GM18858 (cell line): ENCODE measurements at regions not wholly inside any gene's neighbourhood (a gene's known extent, or its start where the extent isn't known, plus 50 kb on each side); places are given as distances from the start of the nearest gene placed in this dataset.

Experiments
- ATAC-seq: cut with Tn5 transposase; IDR thresholded peaks from one replicate; pipeline ENCODE4 v1.9.1; 2021; ENCODE audit not compliant: unreplicated experiment

DNA sequence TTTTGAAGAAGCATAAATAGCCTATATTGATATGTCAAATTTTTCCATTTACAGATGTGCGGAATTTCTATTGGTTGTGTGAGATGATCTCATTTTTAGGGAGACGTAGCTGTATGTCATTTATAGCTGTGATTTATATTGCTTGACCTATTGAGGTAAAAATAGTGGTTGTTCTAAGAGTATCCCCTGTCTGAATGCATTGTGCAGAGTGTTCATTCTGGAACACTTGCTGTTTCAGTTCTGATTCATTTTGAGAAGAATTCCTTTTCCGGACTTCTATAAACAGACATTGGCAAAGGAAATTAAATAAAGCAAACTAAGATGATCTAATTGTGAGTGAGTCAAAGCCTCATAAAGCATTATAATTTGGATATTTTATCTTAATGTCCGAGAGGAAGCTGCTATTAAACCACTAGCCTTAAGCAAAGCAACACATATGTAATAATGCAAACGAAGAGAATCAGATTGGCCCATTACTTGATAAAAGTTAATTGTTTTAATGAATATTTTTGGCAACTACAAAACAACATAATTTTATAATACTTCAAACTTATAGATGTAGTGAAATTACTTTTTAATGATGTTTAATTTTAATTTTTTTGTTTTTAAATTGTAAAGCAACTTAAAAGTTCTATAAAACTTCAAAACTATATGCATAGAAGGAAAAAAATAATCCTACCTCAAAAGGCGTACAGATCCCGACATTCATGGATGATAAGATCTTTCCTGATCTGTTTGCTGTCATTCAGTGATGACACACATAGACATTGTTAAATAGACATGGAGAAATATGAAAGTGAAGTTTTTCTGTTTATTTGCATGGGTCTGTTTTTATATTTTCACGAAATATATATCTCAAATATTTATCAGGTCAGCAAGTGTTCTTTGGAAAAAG is 942.6 kb upstream of the SLC10A2 start:
- ATAC-seq = no peak

DNA sequence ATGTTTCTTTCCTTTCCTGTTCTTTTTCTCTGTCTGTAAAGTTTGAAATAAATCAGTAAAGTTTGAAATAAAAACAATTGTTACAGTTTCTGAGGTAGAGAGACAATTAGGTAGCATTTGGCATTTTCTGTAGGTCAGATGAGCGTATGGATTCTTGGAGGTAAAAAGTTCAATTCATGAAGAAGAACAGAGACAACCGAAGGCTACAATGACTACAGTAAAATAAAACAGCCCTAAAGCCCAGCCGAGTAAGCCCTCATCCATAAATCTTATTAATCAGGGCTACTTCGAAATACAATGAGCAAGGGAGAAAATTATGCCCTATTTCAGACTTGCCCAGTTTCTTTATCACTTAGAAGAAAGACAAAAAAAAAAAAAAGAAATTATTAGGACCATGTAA is 941.9 kb upstream of the SLC10A2 start:
- ATAC-seq = no peak

DNA sequence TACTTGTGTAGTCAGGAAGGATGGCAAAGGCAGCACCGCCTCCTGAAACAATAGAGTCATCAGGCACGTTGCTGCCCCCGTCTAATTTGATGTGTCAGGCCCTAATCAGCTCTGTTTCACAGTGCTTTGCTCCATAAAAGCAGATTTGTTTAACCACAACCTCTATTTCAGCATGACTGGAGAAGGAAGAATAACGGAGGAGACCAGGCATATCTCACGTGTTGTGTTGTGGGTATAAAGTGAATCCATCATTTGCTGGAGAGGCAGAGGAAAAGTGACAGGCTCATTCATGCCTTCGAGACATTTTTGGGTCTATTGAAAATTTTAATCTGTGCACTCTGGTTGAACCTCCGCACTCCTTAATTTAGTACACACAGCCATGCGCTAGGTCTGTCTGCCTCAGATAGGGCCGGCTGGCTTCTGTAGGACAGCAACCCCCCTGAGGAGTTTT is 940.4 kb upstream of the SLC10A2 start:
- ATAC-seq = no peak

DNA sequence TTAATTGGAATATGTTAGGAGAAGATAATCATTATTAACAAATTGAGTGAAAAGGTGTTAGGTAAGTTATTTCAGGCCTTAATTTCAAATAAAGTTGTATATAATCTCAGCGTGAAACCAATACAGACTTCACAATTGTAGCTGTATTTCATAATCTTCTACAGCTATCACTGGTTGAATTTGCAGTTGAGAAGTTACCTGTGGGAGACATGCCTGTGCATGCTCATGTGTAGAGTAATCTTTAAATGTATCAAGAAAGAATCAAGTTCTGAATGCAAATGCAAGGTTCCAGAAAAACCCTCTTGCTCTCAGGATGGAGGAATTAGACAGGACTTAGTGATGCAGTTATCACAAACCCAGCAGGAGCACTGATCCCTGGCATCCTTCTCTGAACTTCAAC is 938.4 kb upstream of the SLC10A2 start:
- no peak for ATAC-seq

DNA sequence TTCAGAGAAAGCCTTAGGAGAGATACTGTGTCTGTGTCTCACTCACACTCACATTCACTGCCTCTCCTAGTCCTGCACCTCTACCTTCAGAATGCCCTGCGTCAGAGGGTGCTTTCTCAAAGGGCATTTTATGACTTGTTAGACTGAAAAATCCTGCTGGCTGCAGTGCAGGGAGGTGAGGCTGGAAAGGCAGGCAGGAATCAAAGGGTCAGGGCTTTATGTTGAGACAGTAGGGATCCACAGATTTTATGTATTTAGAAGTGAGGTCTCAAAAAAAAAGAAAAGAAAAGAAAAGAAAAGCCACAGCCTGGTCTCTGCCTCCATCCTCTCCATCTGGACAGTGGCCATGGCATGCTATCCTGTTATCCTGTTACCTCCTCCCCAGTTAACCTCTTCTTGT is 936.0 kb upstream of the SLC10A2 start:
- ATAC-seq = no peak

DNA sequence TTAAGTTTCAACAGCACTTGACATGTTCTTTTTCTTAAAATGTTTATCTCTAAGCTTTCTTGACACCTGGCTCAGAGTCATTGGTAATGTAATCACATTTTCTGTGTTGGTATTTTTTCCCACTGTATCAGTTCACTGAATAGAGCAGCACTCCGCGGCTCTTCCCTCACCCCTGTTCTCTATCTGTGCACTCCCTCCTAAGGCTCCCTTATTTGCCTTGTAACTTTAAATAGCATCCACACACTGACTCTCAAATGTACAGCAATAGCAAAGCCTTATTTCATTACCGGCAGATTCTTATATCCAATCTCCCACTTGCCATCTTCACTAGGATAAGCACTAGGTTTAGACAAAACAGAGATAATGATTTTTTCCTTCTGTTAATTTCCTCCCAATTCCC is 935.5 kb upstream of the SLC10A2 start:
- ATAC-seq = no peak

DNA sequence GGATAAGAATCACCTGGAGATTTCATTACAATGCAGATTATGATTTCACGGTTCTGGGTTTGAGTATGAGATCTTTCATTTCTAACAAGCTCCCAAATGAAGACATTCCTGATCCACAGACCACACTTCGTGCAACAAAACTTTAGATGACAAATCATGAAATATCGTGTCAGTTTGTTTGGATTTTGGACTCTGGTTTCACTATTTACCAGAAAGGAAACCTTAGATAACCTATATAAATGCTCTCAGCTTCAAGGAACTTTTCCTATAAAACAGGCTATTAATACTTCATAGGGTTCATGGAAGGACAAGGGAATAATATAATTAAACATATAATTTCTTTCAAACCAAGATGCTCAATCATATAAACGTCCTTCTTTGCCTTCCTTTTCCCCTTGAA is 930.5 kb upstream of the SLC10A2 start:
- ATAC-seq = no peak

DNA sequence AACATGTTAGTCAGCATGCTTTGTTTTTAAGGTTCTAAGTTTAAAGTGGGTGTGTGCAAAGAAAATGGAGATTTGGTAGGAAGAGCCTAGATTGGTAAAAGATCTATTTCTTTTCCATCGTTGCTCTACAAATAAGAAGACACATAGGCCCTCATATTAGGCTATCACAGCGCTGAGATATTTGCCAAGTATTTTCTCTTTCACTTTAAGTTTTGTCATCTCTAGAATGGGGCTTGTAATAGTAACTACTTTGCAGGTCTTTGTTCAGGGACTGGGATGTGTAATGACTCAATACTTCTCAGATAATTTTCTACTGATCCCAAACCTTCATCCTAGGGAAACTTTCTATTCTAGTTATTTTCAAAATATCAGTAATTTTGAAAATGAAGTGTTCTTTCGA is 917.7 kb upstream of the SLC10A2 start:
- no peak for ATAC-seq

DNA sequence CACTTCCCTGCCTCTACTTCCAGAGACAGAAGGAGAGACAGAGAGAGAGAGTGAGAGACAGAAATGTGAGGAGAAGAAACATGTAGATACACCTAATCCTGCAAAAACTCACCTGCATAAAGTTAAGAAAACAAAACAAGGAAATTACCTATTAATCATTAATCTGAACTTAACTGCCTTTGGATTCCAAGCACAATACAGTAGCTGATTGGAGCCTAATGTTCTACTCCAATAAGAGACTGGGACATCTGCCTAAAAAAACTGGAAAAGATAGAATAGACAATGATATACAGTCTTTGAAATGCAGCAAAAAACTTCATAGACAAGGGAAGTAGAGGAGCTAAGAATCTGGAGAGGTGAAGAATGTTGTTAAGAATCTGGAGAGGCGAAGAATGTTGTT is 910.2 kb upstream of the SLC10A2 start:
- ATAC-seq = no peak

DNA sequence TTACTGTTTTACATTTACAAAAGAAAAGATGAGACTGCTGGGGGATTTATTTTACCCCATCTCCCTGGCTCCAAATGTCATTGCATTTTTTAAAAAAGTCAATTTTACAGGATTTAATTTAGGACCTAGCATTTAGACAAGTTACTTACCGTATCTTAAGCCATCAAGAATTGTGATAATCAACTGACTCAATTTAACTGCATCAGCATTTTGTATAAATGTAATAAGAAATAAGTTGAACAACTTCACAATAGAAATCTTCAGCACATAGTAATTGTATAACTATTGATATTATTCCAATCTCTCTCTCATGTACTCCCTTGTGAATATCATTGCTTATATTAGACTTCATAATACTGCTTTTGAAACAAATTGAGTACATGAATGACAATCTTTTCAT is 907.5 kb upstream of the SLC10A2 start:
- ATAC-seq = no peak

DNA sequence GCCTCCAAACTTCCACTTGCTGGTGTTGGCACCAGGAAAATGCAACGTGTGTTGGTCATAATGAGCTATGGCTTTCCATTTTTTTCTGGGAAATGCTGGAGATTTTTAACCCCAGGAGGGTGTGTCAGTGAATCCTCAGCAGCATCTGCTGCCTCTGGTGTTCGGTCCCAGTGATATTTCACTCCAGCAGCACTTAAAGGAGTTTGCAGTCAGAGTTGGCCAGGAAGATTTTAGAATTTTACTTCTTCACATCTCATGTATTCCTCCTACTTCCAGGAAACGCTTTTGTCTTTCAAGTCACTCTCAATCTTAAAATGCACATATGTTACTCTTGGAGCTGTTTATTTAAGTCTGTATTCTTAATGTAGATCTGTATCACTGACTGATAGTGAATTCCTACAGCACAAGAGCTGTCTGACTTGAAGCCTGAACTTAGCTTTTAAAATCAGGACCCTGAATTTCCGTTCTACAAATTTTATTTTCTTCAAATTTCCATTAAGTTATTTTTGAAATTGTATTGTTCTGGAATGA is 903.4 kb upstream of the SLC10A2 start:
- ATAC-seq = no peak

DNA sequence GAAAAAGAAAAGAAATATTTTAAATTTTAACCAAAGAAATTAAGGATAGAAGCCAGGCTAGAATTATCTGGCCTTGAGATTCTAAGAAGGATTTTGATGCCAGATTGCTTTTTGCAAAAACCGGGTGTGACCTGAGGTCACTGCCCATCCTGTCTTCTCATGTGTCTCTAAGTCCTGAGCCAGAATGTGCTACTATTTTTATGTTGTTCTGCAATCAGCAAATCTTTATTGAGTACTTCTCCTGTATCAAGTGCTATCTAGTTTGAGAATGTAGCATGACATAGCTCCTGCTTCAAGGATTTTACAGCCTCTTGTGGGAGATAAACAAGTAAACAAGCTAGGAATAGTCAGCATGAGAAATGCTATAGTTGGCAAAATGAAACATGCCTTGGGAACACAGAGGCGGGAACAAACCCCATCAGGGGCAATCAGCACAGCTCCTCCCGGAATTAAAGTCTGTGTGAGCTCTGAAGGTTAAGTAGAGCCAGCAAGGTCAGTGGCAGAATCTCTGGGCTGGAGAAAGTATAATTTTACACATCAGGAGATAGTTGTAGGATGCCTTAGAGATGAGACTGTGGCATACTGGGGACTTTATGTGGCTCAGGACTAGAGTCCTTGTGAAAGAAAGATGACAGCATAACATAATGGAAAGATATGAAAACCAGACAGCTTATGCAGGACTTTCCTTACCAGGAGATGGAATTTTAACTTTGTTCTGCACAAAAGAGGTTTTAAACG is 899.5 kb upstream of the SLC10A2 start:
- no peak for ATAC-seq

DNA sequence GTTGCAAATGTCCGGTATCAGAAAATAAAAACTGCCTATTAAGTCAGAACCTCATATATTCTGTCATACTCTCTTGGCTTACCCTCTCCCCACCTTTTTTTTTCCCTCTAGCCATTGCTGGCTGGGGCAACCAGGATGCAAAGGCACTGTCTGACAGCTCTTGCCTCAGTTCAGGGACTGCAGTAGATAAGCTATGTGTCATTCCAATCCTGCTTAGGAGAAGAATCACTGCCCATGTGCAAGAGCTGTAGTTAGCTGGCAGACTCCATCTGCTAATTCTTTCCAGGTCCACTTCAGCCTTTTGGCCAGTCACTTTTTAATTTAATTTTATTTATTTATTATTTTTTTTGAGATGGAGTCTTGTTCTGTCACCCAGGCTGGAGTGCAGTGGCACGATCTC is 895.6 kb upstream of the SLC10A2 start:
- no peak for ATAC-seq

DNA sequence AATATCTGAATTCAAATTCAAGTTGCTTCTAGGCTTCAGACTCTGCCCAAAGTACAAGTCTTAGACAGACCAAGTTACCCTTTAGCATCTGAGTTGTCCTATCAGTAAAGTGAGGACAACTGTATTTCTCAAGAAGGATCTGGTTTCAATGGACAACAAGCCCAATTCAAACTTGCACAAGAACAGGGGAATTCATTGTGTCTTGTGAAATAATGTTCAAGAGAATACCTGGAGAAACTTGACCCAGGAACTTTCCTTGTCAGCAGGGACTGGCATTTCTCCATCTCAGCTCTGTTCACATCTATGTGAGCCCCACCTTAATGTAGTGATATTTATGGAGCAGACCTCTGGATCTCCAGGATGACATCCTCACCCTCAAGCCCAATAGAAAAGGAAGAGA is 894.9 kb upstream of the SLC10A2 start:
- no peak for ATAC-seq

DNA sequence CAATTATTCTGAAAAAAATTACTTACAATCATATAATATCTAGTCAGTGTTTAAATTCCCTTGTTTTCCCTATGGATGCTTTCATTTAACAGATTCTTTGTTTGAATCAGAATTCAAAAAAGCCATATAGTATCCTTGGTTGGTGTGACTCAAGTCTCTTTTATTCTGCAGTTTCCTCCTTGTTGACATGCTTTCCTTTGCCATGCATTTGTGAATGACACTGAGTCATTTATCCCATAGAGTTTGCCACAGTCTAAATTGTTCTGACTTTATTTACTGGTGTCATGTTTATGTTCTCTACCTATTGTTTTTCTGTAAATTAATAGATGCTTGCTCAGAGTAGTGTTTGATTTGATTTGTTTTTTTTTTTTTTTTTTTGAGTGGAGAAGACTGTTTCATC is 893.8 kb upstream of the SLC10A2 start:
- ATAC-seq = no peak

DNA sequence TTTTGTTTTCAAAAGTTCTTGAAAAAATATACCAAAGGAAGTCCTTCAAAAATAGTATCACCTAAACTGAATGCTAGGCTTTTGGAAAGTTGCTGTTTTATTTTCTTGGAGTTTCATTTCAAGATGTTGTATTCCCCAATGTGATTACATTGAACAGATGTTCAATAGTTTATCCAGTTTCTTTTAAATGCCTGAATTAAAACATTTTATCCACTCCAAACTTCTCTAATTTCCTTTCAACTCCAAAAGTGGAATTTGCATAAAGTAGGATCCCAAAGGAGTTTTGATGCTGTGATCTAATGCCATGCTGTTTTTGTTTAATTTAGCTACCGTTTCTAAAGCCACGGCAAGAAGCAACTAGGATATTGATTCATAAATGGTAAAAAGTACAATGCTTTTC is 892.5 kb upstream of the SLC10A2 start:
- ATAC-seq = no peak

DNA sequence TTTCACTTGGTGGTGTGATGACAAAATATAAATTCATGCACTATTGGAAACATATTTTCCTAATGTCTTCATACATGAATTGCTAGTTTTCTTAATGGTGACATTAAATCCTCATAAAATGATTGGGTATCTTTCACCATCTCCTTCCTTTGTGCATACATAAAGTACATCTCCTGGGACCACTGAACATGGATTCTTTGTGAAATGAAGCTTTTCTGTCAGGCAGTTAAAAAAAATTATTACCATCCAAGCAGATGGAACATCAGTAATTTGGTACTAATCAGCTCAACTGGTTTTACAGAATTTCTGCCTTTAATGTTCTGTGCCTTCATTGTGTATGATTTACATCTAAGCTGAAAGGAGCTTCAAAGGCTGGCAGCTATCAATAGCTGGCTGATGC is 891.7 kb upstream of the SLC10A2 start:
- ATAC-seq = no peak

DNA sequence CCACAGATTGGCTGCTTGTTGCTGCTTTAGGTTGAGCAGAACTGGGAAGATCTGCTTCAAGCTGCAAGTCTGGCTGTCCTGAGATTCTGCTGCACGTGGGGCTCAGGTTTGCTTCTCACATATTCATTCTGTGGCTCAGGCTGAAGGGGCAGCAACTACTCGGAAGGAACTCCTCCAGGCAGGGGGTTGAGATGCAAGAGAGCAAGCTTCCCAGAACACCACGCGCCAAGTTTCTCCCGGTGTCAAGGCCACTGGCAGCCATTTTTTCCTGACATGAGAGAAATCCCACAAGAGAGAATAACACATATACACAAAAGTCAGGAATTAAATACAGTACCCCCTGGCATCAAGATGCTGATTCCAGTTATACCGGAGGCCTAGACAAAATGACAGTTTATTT is 887.6 kb upstream of the SLC10A2 start:
- no peak for ATAC-seq

DNA sequence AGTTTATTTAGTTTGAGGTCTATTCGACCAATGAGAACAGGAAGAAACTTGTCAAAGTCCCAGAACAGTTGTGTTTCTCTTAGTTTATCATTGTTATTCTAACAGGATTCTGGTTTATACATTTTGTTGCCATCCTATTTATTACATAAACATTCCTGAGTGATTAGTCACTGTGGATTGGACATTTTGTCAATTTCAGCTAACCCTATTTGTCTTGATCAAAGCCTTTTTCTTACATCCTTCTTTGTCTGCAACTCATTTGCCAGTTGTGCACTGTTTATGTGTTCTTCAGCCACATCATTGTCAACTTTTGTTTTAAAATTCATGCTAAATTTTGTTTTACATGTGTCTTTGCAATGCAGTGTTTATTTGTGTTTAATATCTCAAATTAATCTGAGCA is 886.0 kb upstream of the SLC10A2 start:
- no peak for ATAC-seq

DNA sequence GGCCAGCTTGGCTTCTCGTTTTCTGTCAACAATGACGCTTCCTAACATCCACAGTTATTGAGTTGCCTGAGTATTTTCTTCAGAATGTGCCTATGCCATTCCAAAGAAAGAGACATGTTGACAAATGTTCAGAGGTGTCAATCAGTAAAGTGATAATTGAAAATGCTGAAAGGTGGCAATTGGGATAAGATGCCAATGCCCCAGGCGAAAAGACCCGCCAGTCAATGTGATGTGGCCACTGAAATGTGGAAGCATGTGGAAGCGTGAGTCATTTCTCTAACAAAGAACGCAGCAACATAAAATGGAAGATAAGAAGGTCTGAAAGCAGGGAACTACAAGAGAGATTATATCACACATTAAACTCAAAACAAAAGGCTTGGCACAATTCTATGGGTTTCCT is 882.2 kb upstream of the SLC10A2 start:
- ATAC-seq = no peak

DNA sequence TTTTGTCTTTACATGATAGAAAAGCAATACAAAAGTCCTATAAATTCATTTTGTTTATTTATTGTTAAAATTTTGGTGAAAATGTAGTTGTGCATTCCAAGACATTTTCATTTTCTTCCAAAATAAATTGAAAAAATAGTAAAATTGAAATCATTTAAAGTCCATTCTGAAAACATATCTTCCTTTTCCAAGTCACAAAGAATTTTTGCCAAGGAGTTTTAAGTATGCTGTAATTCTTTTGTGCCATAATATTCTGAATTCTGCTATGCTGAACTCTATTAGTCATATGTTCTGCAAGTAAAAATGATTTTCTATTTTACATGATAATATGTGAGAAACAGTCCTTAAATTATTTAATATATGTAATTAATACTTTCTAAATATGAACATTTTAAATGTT is 879.6 kb upstream of the SLC10A2 start:
- no peak for ATAC-seq

DNA sequence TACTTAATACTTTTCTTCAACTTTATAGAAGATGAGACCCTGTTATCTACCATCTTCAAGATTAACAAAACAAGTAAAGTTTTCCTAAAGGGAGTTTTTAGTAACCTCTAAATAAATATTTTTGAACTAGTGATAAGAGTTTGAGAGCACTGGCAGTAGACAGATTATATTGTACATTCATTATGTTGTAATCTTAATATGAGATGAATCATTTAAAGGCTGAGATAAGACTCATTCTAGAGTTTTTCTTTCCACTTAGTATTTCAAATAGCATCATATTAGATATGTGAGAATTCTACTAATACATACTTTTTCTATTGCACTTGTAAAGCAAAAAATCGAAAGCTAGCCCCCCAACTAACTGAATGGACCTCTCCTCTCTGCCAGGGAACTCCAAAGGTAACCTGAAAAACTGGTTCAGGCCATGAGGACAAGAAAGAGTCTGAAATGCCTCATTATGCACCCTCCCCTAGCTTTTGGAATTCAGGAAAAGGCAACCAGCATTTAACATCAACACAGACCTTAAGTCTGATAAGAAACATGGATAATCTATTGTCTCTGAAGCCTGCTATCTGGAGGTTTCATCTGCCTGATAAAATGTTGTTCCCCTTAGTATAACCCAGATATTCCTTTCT is 875.4 kb upstream of the SLC10A2 start:
- no peak for ATAC-seq
